ENCODE measurements at regions not wholly inside any gene's neighbourhood (a gene's known extent, or its start where the extent isn't known, plus 50 kb on each side); places are given as distances from the start of the nearest gene placed in this dataset.
"Not testable (repeated sequence)": the region's sequence is repeated elsewhere in the genome, so short reads cannot be mapped to it uniquely, and the experiment has no call there.

DNA sequence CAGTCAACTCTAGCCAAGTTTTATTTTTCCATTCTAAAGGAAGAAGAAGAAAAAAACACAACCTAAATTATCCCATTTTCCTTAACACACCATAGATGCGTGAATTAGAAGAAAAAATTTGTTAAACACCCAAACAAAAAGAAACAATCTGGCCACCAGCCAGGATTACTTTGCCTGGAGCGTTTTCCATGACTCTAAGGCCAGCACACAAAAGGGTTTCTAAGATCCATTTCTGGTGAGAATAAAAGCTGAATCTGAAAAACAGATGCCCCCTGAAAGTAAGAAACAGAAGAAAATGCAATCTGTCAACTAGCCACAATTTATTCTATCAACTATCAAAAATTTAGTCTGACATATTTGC is 267.2 kb upstream of the SULF2 start:
- peak; percentile 49 for DNase-seq (ENCODE audit: low spot score)

DNA sequence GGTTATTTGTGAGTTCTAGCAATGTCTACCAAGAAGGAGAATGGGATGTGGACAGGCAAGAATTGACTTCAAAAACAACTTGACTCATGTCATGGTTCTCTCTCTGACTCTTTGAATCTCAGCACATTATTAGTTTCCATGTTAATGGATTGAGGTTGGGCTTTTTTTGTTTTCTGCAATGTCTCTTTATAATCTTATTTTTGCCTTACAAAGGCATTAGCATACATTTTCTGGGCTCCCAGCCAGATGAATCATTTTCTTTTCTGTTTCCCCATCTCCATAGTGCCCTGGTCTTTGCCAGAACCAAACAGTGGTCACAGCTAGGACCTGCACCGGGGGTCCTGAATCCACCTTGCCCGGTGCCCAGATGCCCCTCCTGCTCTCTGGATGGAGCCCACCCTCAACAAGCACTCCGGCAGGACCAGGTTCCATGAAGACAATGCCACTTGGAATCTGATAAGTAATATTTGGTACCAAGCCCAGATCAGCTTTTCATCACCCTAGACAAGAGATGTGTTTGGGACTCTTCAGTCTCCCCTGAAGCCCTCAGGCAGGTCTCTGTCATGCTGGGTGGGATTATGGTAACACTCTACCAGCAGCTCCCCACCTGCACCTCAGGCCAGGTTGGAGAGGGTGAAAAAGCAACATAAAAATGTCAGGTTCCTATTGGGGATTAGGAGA is 266.7 kb upstream of the SULF2 start:
- DNase-seq (ENCODE audit: low spot score) = peak; percentile 91

DNA sequence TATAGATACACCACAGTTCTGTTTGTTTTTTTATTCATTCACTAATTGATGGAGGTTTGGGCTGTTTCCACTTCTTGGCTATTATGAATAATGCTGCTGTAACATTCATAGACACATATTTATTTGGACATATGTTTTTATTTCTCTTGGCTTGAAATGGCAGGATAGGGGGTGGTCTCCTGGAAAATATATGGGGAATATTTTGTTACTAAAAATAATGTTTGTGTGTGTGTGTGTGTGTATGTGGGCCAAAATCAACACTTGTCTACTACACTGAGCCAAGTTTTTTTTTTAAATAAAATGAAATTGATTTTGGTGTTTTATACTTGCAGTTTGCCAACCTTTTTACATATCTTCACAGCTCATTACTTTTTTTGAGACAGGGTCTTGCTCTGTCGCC is 264.4 kb upstream of the SULF2 start:
- no peak for DNase-seq (ENCODE audit: low spot score)

DNA sequence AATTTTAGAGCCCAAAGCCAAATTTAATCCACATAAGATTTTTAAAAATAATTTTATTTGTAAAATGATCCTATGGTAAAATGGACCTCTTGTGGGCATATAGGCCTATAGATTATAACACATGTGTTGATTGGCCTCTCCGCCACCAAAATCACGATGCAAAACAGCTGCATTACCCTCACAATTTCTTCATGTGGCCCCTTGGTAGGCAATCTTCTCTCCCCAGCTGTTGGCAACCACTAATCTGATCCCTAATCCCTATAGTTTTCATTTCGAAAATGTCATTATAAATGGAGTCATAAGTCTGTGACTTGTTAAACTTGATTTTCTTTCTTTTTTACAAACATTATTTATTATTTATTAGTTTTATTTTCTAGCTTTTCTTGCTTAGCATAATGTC is 263.9 kb upstream of the SULF2 start:
- DNase-seq (ENCODE audit: low spot score) = no peak

DNA sequence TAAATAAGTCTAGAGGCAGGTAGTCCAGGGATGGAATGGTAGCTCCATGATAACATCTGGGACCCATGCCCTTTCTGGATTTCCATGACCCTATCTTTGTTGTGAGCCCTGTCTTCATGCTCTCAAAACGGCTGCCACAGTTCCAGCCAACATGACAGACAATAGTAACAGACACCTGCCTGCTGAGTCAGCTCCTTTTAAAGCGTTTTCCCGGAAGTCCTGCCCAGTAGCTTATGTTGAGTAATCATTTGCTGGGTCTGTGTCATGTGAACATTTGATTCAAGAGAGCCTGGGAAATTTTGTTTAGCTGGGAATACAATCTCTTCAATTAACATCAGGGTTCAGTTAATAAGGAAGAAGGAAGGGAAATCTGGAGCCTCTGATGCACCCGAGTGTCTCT is 262.2 kb upstream of the SULF2 start:
- DNase-seq (ENCODE audit: low spot score) = no peak

DNA sequence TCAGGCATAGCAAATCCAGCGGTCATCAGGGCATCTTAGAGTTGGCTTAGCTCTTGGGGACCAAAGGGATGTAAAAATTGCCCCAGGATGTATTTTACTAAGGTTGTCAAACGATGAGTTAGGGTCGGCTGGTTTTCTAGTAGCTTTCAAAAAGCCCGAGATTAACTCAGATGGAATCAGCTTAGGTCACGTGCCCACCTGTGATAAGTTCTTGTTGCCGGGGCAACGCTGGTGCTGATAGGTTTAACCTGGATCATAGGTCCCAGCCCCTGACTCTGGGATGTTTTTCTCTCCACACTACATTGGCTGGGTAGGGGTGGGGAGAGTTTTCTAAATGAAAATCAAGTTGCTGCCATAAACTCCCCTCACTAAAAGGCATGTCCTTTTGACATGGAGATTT is 257.3 kb upstream of the SULF2 start:
- DNase-seq (ENCODE audit: low spot score) = no peak

DNA sequence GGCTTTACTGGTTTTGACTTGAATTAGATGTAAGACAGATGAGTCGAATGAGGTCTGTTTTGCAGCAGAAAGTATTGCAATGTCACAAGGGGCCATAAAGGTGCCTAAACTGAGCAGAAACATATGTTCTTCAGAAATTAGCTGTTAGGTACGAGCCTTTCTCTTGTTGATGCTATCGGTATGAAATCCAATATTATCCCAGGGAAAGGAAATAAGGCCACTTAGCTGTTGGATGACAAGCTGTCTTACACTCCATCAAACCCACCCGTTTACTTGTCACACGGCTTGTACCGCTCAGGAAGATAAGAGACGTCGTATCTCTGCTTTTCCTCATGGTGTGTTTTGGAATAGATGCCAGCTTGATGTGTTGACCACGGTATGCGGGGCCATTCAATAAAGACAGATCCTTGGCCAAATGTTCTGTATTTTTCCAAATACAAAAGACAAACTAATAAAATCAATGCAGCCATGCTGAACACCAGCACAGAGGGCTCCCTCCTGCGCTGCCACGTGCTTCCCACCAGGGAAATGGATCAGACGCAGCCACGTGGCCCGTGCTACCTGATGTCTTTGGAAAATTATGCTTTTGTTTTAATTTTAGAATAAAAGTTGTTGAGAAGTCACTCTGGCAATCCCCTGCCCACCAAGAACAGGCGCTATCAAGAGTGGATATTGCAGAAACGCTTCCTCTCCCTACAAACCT is 255.9 kb upstream of the SULF2 start:
- peak; percentile 55 for DNase-seq (ENCODE audit: low spot score)

DNA sequence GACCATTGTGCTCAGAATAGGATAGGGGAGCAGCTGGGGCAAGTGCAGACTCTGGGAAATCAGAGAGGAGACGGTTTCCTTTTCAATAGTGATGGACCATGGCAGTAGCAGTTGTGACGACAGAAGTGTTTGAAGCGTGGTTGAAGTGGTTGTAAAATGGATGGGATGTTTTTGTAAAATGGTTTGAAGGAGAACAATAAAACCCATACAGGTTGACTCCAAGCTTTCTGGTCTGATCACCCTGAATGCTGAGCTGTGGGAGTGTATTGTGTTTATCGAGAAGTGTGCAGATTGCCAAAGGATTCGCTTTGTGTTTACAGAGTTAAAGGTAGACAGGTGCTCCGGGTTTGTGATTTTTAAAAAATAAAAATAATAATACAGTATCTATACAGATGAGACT is 255.2 kb upstream of the SULF2 start:
- DNase-seq (ENCODE audit: low spot score) = no peak

DNA sequence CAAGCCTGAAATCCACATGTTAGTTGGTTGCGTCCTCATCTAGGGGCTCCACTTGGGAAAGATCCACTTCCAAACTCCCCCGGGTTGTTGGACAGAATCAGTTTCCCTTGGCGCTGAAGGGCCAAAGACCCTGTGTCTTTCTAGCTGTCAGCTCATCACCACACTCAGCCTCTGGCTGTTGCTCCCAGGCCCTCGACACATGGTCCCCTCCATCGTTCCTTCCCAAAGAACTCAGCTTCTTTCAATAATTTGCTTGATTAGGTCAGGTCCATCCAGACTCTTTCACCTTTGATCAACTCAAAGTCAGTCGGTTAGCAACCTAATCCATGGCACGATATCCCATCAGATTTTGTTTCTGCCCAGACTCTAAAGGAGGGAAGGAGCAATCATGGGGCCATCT is 254.8 kb upstream of the SULF2 start:
- no peak for DNase-seq (ENCODE audit: low spot score)

DNA sequence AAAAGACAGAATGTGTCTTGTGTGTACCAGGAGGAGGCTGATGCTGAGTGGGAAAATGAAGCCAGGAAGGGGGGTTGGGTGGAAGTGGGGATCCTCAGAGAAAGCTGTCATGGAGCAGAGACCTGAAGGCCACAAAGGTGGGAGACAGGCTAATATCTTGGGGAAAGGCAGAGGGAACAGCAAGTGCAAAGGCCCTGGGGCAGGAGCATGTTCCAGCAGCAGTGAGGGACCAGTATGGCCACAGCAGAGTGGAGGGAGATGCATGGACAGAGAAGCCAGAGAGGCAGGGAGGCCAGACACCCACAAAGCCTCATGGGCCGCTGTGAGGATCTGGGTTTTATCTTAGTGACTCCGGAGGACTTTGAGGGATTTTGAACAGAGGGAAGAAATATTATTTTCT is 254.2 kb upstream of the SULF2 start:
- no peak for DNase-seq (ENCODE audit: low spot score)

DNA sequence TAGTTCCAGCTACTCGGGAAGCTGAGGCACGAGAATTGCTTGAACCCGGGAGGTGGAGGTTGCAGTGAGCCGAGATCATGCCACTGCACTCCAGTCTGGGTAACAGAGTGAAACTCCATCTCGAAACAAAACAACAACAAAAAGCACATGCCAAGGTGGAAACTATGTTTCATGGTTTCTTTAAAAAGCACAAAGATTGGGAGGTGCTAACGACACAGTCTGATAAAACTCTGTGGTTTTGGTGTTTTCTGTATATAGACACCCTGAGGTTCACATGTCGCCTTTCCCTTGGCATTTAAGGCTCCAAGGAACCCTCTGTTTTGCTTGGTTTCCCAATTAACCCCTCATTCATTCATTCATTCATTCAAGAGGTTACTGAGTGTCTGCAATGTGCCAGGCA is 253.4 kb upstream of the SULF2 start:
- DNase-seq (ENCODE audit: low spot score) = no peak

DNA sequence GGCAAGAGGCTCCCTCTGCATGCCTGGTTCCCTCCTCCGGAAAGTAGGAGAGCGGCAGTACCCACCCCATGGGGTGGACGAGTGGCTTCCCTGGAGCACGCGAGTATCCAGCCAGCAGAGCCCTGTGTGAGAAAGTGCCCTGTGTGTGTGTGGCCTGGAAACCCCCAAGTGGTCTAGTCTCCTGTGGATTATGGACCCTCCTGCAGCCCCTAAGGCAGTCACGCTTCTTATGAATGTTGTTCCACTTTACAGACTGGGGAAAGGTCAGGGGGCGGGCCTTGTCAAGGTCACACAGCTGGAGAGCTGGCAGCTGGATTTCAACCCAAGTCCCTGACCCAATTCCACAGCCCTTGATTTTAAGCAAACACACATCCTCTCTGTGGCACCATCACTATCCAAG is 252.5 kb upstream of the SULF2 start:
- DNase-seq (ENCODE audit: low spot score) = not testable (repeated sequence)

DNA sequence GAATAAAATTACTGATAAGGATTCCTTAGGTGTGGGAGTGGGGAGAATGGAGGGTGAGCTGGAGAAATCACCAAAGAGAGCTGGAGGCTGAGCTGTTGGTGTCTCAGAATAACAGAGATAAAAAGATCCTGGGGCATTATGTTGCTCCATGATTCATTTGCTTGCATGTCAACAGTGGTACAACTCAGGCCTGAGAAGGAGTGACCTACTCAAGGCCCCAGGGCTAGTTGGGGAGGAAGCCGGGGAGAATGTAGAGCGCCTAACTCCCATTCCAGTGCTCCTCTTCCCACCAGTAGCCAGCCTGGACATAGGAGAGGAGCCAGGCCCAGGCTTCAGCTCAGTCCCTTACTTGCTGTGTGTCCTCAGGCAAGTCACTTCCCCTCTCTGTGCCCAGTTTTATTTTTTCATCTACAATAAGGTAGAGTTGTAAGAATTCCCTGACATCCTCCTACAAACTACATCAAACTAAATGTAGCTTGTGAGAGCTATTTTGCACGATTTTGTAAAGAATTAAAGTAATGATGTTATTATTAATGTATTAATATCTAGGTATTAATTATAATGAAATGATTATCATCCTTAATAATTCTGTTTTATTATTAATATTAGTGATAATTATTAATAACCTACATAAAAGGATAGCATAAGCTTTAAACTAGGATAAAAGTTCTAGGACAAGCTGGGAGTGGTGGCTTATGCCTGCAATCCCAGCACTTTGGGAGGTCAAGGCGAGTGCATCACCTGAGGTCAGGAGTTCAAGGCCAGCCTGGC is 250.9 kb upstream of the SULF2 start:
- no peak for DNase-seq (ENCODE audit: low spot score)

DNA sequence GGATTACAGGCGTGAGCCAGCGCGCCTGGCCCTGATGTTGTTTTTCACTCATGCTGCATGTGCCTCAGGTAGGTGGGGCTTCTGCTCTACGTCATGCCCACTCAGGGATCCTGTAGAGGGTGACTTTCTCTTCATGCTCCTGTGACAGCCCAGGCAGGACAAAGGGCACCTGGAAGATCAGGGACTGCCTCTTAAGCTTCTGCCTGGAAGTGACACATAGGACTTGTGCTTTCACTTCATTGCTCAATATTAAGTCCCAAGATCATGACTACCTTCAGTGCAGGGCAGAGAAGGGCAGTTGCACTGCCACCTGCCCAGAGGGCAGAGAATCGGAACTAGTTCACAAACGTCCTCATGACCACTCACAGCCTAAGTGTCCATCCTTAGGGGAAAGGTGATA is 249.5 kb upstream of the SULF2 start:
- no peak for DNase-seq (ENCODE audit: low spot score)

DNA sequence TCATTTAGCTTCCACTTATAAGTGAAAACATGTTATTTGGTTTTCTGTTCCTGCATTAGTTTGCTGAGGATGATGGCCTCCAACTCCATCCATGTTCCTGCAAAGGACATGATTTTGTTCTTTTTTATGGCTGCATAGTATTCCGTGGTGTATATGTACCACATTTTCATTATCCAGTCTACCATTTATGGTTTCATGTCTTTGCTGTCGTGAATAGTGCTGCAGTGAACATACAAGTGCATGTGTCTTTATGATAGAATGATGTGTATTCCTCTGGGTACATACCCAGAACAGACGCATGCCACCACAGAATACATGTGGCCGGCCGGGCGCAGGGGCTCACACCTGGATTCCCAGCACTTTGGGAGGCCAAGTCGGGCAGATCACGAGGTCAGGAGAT is 247.7 kb upstream of the SULF2 start:
- DNase-seq (ENCODE audit: low spot score) = not testable (repeated sequence)

DNA sequence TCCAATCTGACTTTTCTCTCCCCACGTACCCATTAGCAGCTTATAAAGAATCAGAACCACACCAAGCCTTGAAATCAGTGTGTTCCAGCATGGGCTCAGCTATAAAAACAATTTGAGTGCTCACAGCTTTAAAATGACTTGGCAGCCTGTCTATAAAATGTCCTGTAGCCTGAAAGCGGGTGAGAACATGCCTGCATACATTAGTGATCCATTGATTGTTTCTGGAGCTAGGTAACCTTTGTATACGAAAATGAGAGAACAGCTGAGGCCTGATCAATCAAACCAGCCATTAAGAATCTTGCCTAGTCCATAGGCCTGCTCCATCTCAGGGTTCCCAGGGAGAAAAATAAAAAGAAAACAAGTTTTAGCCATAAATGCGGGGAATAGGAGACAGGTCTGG is 245.8 kb upstream of the SULF2 start:
- no peak for DNase-seq (ENCODE audit: low spot score)

DNA sequence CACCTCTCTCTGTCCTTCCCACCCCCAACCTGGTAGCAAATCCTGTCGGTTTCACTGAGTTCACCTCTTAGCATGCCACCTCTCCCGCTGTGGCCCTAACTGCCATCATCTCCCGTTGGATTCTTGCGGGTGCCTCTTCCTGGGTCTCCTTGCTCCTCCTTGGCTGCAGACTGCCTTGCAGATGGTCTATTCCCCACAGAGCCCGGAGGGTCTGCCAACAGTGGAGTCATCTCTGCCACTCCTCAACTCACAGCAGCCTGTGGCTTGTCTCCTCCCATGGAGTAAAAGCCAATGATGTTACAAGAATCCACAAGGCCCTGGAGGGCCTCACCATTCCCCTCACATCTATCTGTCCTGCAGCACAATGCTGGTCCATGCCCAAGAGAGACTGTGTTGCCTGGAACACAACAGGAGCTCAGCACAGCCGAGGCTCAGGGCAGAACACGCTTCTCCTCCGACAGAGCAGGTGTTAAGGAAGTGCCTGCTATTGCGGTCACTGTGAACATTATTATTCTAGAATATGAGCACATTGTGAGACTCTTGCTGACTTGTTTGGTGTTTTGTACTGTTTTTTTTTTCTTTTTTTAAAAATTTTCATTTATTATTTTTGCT is 241.8 kb upstream of the SULF2 start:
- no peak for DNase-seq (ENCODE audit: low spot score)

DNA sequence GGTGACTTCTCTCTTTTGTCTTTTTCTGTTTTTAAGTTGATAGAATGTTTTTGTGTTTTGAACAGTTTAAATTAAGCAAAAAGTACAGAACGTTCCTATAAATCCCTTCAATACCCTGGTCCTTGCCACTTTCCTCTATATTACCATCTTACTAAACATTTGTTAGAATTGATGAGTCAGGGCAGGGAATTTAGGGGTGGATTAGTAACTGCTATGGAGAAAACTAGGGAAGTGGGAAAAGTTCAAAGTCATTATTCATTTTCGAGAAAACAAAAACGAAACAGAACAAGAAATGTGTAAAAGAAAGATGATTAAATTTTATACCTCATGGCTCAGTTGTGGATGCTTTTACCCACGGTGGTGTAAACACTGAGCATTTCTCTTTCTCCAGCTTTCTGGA is 240.4 kb upstream of the SULF2 start:
- no peak for DNase-seq (ENCODE audit: low spot score)

DNA sequence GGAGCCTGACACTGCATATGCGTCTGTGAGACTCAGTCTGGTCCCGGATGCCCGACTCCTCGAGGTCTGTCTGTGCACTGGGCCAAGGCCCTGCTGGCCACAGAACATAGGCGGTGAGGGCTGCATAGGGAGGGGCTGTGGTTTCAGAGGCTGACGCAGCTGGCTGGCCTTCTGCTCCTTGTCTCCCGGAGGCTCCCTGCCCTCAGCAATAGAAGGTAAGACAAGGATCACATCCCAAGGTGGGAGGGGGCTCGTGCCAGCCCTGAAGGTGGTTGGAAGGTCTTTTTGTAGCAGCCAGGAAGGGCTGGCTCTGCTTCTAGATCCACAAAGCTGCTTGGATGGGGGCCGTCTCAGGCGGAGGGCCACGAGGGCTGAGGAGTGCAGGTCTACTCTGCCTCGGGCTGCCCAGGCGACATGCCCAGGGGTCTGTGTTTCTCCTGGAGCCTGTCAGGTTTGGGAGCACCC is 239.8 kb upstream of the SULF2 start:
- DNase-seq (ENCODE audit: low spot score) = peak; percentile 63

DNA sequence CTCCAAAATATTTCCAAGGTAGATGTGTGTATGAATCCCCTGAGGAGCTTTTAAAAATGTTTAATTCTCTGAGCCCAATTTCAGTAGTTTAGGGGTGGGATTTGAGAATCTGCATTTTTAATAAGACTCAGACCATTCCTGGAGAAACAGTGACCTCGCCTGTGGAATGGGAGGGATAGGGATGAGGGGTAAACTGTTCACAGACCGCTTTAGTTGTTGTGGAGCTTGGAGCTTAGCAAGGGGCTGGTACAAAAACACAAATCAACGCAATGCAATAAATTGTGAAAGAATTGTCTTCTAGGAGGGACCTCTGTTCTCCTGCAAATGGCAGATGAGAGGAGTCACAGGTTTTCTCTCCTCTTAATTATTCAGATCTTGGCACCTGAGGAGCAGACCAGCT is 239.3 kb upstream of the SULF2 start:
- DNase-seq (ENCODE audit: low spot score) = no peak

DNA sequence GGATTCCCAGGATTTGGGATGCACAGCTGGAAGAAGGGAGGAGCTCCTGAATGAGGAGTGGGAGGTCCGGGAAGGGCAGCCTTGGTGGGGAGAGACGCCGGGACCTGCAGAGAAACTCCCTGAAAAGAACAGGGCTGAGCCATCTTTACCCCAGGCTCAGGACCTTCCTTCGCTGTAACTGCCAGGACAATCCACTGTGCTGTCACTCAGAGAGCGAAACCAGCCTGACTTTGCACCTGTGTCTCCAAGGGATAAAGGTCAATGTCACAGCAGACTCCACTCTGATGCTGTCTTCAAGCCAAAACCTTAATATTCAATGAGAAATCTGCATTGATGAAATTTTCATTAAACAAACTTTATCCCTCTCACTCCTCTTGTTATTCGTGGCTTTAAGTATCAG is 235.4 kb upstream of the SULF2 start:
- DNase-seq (ENCODE audit: low spot score) = not testable (repeated sequence)

DNA sequence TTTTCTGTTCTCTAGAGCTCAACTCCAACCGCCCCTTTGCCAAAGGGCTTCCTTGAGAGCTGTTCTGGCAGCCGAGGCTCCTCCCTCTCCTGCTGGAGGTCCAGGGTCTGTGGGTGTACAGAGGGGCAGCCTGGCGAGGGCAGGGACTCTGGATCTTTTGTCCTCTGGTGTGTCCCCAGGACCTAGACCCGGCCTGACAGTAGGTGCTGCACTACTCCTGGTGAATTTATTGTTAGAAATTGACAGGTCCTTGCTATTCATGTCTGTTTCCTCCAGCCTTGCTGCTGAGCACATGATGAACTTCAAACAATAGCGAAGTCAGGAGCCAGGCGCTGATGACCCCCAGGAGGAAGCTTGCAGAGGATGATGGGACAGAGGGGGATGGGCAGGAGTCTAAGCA is 234.7 kb upstream of the SULF2 start:
- DNase-seq (ENCODE audit: low spot score) = no peak
